ENCODE measurements at regions not wholly inside any gene's neighbourhood (a gene's known extent, or its start where the extent isn't known, plus 50 kb on each side); places are given as distances from the start of the nearest gene placed in this dataset.

GRCh38 chr6:159099276-159099675 is 54.5 kb upstream of the TAGAP start:
- H3K9me3 ChIP-seq, result no peaks in the 10 kb centered on the region
- no peak for DNase-seq
- H3K27me3 ChIP-seq, result peaks cover 0 to 13% of the 10 kb centered on the region in 2 donors
- no peak overlapping the region for H3K4me3 ChIP-seq
- H3K4me1 ChIP-seq, result peaks cover 0 to 5% (median 0%) of the 10 kb centered on the region in 4 donors
- no peaks in the 10 kb centered on the region for H3K36me3 ChIP-seq
- intact Hi-C loops (cut with DNase I; ENCODE audit: low total_unique reads), result no loop called here
- H3K27ac ChIP-seq, result no peak overlapping the region
- TF ChIP-seq CTCF (IDR thresholded peaks at IDR 0.05), result no peak

- H3K4me3 ChIP-seq, result no peak overlapping the region
- TF ChIP-seq CTCF (IDR thresholded peaks at IDR 0.05), result no peak
- H3K4me1 ChIP-seq, result no peaks in the 10 kb centered on the region
- no peak for DNase-seq
- no peaks in the 10 kb centered on the region for H3K36me3 ChIP-seq
- intact Hi-C loops (cut with DNase I; ENCODE audit: low total_unique reads), result no loop called here
- H3K27ac ChIP-seq, result no peak overlapping the region
- H3K9me3 ChIP-seq, result no peaks in the 10 kb centered on the region
- H3K27me3 ChIP-seq, result peaks cover 0 to 7% of the 10 kb centered on the region in 2 donors
Observed at GRCh38 chr6:159098636-159099106, 53.9 kb upstream of the TAGAP start.

DNA sequence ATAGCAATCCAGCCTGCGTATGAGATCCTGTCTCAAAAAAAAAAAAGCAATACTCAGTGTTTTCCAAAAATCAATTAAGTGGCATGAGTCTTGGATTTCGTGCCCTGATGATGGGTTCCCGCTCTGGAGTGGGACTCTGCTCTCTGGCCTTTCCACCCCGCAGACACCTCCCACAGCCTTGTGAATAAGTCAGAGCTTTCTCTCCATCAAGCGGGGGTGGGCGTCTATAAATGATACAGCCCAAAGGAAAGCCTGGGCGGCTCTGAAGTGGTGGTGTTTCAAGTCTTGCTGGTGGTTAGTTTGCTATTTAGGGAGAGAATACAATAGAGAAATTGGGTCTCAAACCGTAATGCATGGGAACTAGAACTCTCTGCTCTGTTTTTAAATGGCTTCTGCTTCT is 52.5 kb upstream of the TAGAP start:
- no peaks in the 10 kb centered on the region for H3K36me3 ChIP-seq
- H3K4me1 ChIP-seq, result no peaks in the 10 kb centered on the region
- no peak for TF ChIP-seq CTCF (IDR thresholded peaks at IDR 0.05)
- DNase-seq, result no peak
- no peaks in the 10 kb centered on the region for H3K27me3 ChIP-seq
- H3K4me3 ChIP-seq, result no peak overlapping the region
- no peaks in the 10 kb centered on the region for H3K9me3 ChIP-seq
- H3K27ac ChIP-seq, result no peak overlapping the region
- intact Hi-C loops (cut with DNase I; ENCODE audit: low total_unique reads), result no loop called here

DNA sequence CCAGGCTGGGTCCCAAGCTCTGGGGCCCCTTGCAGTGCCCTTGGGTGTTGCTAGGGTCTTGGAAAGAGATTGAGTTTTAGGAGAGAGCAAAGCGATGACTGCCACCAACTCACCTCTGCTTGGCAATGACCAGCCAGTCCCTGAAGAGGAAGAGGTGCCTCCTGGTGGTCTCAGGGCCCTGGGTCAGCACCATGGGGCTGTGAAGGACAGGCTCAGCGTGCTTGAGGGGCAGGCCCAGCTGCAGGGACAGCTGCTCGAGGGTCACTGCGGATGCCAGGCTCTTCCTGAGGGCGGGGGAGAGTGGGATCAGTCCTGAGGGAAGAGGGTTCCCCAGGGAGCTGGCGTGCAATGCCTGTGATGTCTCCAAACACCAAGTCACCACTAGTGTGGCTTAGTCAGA is 50.8 kb upstream of the TAGAP start:
- no peak for TF ChIP-seq CTCF (IDR thresholded peaks at IDR 0.05)
- no peaks in the 10 kb centered on the region for H3K9me3 ChIP-seq
- H3K4me3 ChIP-seq, result no peak overlapping the region
- H3K36me3 ChIP-seq, result no peaks in the 10 kb centered on the region
- intact Hi-C loops (cut with DNase I; ENCODE audit: low total_unique reads), result no loop called here
- no peak for DNase-seq
- H3K4me1 ChIP-seq, result no peaks in the 10 kb centered on the region
- H3K27me3 ChIP-seq, result no peaks in the 10 kb centered on the region
- H3K27ac ChIP-seq, result no peak overlapping the region

GRCh38 chr6:159094444-159095252 is 49.9 kb upstream of the TAGAP start:
- TF ChIP-seq CTCF (IDR thresholded peaks at IDR 0.05), result no peak
- H3K9me3 ChIP-seq, result no peaks in the 10 kb centered on the region
- H3K27ac ChIP-seq, result no peak overlapping the region
- intact Hi-C loops (cut with DNase I; ENCODE audit: low total_unique reads), result no loop called here
- no peaks in the 10 kb centered on the region for H3K36me3 ChIP-seq
- no peak overlapping the region for H3K4me3 ChIP-seq
- no peak for DNase-seq
- H3K4me1 ChIP-seq, result no peaks in the 10 kb centered on the region
- no peaks in the 10 kb centered on the region for H3K27me3 ChIP-seq

All from tibial artery (tissue), 4 donors.